Endothelial cell of umbilical vein (primary cell): ENCODE measurements at regions not wholly inside any gene's neighbourhood (a gene's known extent, or its start where the extent isn't known, plus 50 kb on each side); places are given as distances from the start of the nearest gene placed in this dataset.

ENCODE experiments used
- MYC ChIP-seq: IDR thresholded peaks from one replicate; pipeline ENCODE4 v1.6.1; 2011; ENCODE audit warnings: mild to moderate bottlenecking, low read depth, low read length
- POLR2A ChIP-seq: IDR thresholded peaks from 2 replicates; pipeline ENCODE4 v1.6.1; 2012; ENCODE audit warnings: low read depth, mild to moderate bottlenecking, control low read depth, low read length
- POLR2AphosphoS5 ChIP-seq: IDR thresholded peaks from 2 replicates; pipeline ENCODE4 v1.6.1; 2012; ENCODE audit warnings: low read depth, mild to moderate bottlenecking, control low read depth, low read length, moderate library complexity; ENCODE audit not compliant: insufficient read depth
- TF ChIP-seq, protein P1 (sequence below), 2 donors: IDR thresholded peaks; 1 replicate in 1 of 2; 2 replicates in 1 of 2; pipeline ENCODE4 v1.5.1; 2011; ENCODE audit warnings: low read length in 2 of 2, mild to moderate bottlenecking in 2 of 2, moderate library complexity in 2 of 2, control low read depth in 1 of 2, inconsistent platforms in 1 of 2, low read depth in 1 of 2; ENCODE audit not compliant: insufficient read depth in 1 of 2; ENCODE audit errors: extremely low read depth in 1 of 2
- TF ChIP-seq, protein P2 (sequence below): IDR thresholded peaks from 2 replicates; pipeline ENCODE4 v1.6.1; 2011; ENCODE audit not compliant: insufficient read depth, insufficient read length

DNA sequence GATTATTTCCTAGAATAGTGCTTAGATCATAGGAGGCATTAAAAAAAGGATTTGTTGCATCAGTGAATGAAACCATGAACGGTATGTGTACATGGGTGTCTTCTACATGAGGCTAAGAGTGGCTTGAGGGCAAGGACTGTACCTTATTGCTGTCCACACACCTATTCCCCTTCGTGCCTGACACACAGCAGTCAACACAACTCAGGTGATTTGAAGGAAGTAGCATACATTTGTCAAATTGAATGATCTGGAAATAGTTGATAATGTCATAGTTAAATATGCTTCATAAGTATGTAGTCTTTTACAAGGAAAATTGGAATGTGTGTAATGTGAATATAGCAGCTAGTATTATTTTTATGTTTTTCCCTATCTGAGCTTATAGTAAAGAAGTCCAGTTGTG, 189.0 kb upstream of the DAB1 start:
- no peak for TF ChIP-seq POLR2A
- TF ChIP-seq, protein P1, sequence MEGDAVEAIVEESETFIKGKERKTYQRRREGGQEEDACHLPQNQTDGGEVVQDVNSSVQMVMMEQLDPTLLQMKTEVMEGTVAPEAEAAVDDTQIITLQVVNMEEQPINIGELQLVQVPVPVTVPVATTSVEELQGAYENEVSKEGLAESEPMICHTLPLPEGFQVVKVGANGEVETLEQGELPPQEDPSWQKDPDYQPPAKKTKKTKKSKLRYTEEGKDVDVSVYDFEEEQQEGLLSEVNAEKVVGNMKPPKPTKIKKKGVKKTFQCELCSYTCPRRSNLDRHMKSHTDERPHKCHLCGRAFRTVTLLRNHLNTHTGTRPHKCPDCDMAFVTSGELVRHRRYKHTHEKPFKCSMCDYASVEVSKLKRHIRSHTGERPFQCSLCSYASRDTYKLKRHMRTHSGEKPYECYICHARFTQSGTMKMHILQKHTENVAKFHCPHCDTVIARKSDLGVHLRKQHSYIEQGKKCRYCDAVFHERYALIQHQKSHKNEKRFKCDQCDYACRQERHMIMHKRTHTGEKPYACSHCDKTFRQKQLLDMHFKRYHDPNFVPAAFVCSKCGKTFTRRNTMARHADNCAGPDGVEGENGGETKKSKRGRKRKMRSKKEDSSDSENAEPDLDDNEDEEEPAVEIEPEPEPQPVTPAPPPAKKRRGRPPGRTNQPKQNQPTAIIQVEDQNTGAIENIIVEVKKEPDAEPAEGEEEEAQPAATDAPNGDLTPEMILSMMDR (IDR thresholded peaks at IDR 0.05; ENCODE audit: extremely low read depth in 1 of 2, insufficient read depth in 1 of 2, low read depth in 1 of 2, low read length in 2 of 2) = no peak
- TF ChIP-seq MYC = no peak
- no peak for TF ChIP-seq POLR2AphosphoS5
- TF ChIP-seq, protein P2, sequence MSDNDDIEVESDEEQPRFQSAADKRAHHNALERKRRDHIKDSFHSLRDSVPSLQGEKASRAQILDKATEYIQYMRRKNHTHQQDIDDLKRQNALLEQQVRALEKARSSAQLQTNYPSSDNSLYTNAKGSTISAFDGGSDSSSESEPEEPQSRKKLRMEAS = no peak
